SK-N-SH (cell line): ENCODE measurements at regions not wholly inside any gene's neighbourhood (a gene's known extent, or its start where the extent isn't known, plus 50 kb on each side); places are given as distances from the start of the nearest gene placed in this dataset.

ENCODE experiments used
- CTCF ChIA-PET: fragments of 300-600, 350-600 bp; formaldehyde crosslinking; extraction: SDS; loops from one replicate; lab custom pipeline; 2021; lab: Yijun Ruan, JAX
- POLR2A ChIA-PET: fragments of 350-600 bp; sonication (Branson Sonifier 250); formaldehyde crosslinking; extraction: SDS; loops from one replicate; lab custom pipeline; 2020; ENCODE audit warnings: antibody characterized with exemption, inconsistent platforms; lab: Yijun Ruan, JAX
- DNase-seq: peaks from one replicate; pipeline ENCODE4 v3.0.0; 2012
- H2AFZ ChIP-seq: fragments of 200-600 bp; sonication (generic); 2 replicates; pipeline ENCODE4 v1.8.1; 2016; ENCODE audit warnings: antibody characterized with exemption, mild to moderate bottlenecking, low read depth
- H3F3A ChIP-seq: fragments of 200-600 bp; sonication (generic); replicated peaks from 2 replicates; pipeline ENCODE3; 2016; ENCODE audit warnings: antibody characterized with exemption, mild to moderate bottlenecking; ENCODE audit not compliant: insufficient read depth
- H3K27ac ChIP-seq, 2 experiments: fragments of 200-500 bp in 1 of 2; fragments of 200-600 bp in 1 of 2; sonication (Bioruptor generic) in 1 of 2; sonication (generic), shearing (Covaris generic) in 1 of 2; 2 replicates each; pipeline versions ENCODE4 v1.5.1 to v1.6.1; 2014 to 2016; ENCODE audit warnings: low read depth in 2 of 2, inconsistent platforms in 1 of 2, low read length in 1 of 2, mild to moderate bottlenecking in 1 of 2, mixed read lengths in 1 of 2
- H3K27me3 ChIP-seq: fragments of 200-600 bp; sonication (generic), shearing (Covaris generic); 2 replicates; pipeline ENCODE4 v1.6.1; 2016; ENCODE audit warnings: mixed run types; ENCODE audit not compliant: insufficient read depth
- H3K36me3 ChIP-seq, 2 experiments: fragments of 200-500 bp in 1 of 2; fragments of 200-600 bp in 1 of 2; sonication (Bioruptor generic) in 1 of 2; sonication (generic) in 1 of 2; replicated peaks in 1 of 2; 2 replicates each; pipeline versions ENCODE3 to v1.5.1; 2014 to 2016; ENCODE audit warnings: low read length in 1 of 2, mild to moderate bottlenecking in 1 of 2; ENCODE audit not compliant: insufficient read depth in 2 of 2, control insufficient read depth in 1 of 2
- H3K4me1 ChIP-seq, 2 experiments: fragments of 200-500 bp in 1 of 2; fragments of 200-600 bp in 1 of 2; sonication (Bioruptor generic) in 1 of 2; sonication (generic), shearing (Covaris generic) in 1 of 2; 2 replicates each; pipeline versions ENCODE4 v1.5.1 to v1.6.1; 2014 to 2016; ENCODE audit warnings: low read depth in 1 of 2, low read length in 1 of 2, mixed run types in 1 of 2; ENCODE audit not compliant: insufficient read depth in 2 of 2, control insufficient read depth in 1 of 2
- H3K4me2 ChIP-seq: fragments of 200-600 bp; sonication (generic), shearing (Covaris generic); 2 replicates; pipeline ENCODE4 v1.6.1; 2017; ENCODE audit warnings: mixed run types
- H3K4me3 ChIP-seq, 2 experiments: fragments of 200-500 bp in 1 of 2; fragments of 200-600 bp in 1 of 2; sonication (Bioruptor generic) in 1 of 2; sonication (generic), shearing (Covaris generic) in 1 of 2; 2 replicates each; pipeline versions ENCODE4 v1.5.1 to v1.8.1; 2014 to 2016; ENCODE audit warnings: low read depth in 2 of 2, inconsistent platforms in 1 of 2, low read length in 1 of 2, mild to moderate bottlenecking in 1 of 2, mixed read lengths in 1 of 2, moderate library complexity in 1 of 2
- H3K79me2 ChIP-seq: fragments of 200-600 bp; sonication (generic); 2 replicates; pipeline ENCODE4 v1.8.1; 2017; ENCODE audit warnings: mild to moderate bottlenecking; ENCODE audit not compliant: insufficient read depth
- H3K9ac ChIP-seq: fragments of 200-600 bp; sonication (generic); 2 replicates; pipeline ENCODE4 v1.6.1; 2017; ENCODE audit warnings: mixed run types
- H3K9me2 ChIP-seq: fragments of 200-600 bp; sonication (generic); 2 replicates; pipeline ENCODE4 v1.6.1; 2017; ENCODE audit warnings: mixed run types
- H3K9me3 ChIP-seq: fragments of 200-600 bp; sonication (generic); 2 replicates; pipeline ENCODE4 v1.6.1; 2017; ENCODE audit warnings: mixed run types, mild to moderate bottlenecking, moderate library complexity
- H4K20me1 ChIP-seq: fragments of 200-600 bp; sonication (generic); 2 replicates; pipeline ENCODE4 v1.6.1; 2017; ENCODE audit warnings: mild to moderate bottlenecking, mixed run types; ENCODE audit not compliant: insufficient read depth
- ELF1 ChIP-seq: IDR thresholded peaks from 2 replicates; pipeline ENCODE4 v1.4.0; 2012
- FOSL2 ChIP-seq: IDR thresholded peaks from 2 replicates; pipeline ENCODE4 v1.4.0; 2012; ENCODE audit warnings: low read depth, mild to moderate bottlenecking, moderate library complexity, borderline replicate concordance
- FOXJ3 ChIP-seq: sonication (generic); formaldehyde crosslinking; IDR thresholded peaks from 2 replicates; pipeline ENCODE4 v1.5.1; 2020; ENCODE audit warnings: mild to moderate bottlenecking, missing genetic modification reagents
- GATA2 ChIP-seq: sonication (generic); formaldehyde crosslinking; IDR thresholded peaks from 2 replicates; pipeline ENCODE4 v1.5.0; 2020; ENCODE audit warnings: mild to moderate bottlenecking, missing genetic modification reagents
- JUND ChIP-seq: IDR thresholded peaks from 2 replicates; pipeline ENCODE4 v1.4.0; 2012
- NFIC ChIP-seq: IDR thresholded peaks from 2 replicates; pipeline ENCODE4 v1.4.0; 2012; ENCODE audit warnings: borderline replicate concordance
- NRF1 ChIP-seq: IDR thresholded peaks from 2 replicates; pipeline ENCODE4 v1.6.1; 2012; ENCODE audit warnings: low read depth, mild to moderate bottlenecking, low read length
- RCOR1 ChIP-seq: fragments of 150-350 bp; IDR thresholded peaks from 2 replicates; pipeline ENCODE4 v1.6.1; 2017; ENCODE audit warnings: antibody characterized with exemption, low read length
- RXRA ChIP-seq: IDR thresholded peaks from 2 replicates; pipeline ENCODE4 v1.4.0; 2012; ENCODE audit warnings: low read depth, mild to moderate bottlenecking, borderline replicate concordance
- TEAD4 ChIP-seq: IDR thresholded peaks from 2 replicates; pipeline ENCODE4 v1.4.0; 2012; ENCODE audit warnings: mild to moderate bottlenecking, borderline replicate concordance; ENCODE audit not compliant: insufficient read depth
- YY1 ChIP-seq: IDR thresholded peaks from 2 replicates; pipeline ENCODE4 v1.4.0; 2012; ENCODE audit warnings: low read depth, mild to moderate bottlenecking
- WGBS: methylation state at CpG from one replicate; pipeline ENCODE4 v1.1.6; 2017; ENCODE audit warnings: low lambda C conversion rate; 5-methylcytosine and 5-hydroxymethylcytosine counted together
- TF ChIP-seq, protein P1 (sequence below): IDR thresholded peaks from 2 replicates; pipeline ENCODE4 v1.4.0; 2012; ENCODE audit warnings: low read depth, borderline replicate concordance
- TF ChIP-seq, protein P2 (sequence below): IDR thresholded peaks from 2 replicates; pipeline ENCODE4 v1.6.1; 2012; ENCODE audit warnings: mild to moderate bottlenecking, low read depth, low read length, moderate library complexity

DNA sequence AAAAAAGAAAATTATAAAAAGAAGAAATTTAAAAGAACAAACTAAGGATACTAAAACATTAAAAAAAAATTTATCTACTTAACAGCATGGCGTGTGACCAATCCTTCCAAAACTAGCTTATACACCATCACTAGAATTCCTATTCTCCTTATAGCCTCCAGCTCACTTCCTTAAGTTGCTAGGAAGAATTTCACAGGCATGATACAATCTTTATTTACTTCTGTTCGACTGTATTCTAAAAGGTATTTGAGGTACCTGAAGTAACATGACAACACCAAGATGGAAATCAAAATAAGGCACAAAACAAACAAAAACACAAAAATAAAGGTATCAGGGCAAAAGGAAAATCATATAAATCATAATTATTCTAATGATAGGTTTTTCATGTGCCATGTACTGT, 360.7 kb downstream of the FIGN start (continued):
- no peak for TF ChIP-seq FOSL2

- no peaks in the 10 kb centered on the region for H3K9me2 ChIP-seq
- no peaks in the 10 kb centered on the region; a peak in 1 of 4 replicates for H3K4me1 ChIP-seq
- H3K27ac ChIP-seq = no peak overlapping the region
- H2AFZ ChIP-seq = no peak overlapping the region
- no peaks in the 10 kb centered on the region for H3F3A ChIP-seq
- DNase-seq = no peak
- H3K4me2 ChIP-seq = no peak overlapping the region
- no peaks in the 10 kb centered on the region for H3K27me3 ChIP-seq
- no peaks in the 10 kb centered on the region for H3K9me3 ChIP-seq
- TF ChIP-seq YY1 = no peak
- no peak for TF ChIP-seq RCOR1
- TF ChIP-seq GATA2 (CRISPR knock-in tag) = no peak
- TF ChIP-seq, protein P1, sequence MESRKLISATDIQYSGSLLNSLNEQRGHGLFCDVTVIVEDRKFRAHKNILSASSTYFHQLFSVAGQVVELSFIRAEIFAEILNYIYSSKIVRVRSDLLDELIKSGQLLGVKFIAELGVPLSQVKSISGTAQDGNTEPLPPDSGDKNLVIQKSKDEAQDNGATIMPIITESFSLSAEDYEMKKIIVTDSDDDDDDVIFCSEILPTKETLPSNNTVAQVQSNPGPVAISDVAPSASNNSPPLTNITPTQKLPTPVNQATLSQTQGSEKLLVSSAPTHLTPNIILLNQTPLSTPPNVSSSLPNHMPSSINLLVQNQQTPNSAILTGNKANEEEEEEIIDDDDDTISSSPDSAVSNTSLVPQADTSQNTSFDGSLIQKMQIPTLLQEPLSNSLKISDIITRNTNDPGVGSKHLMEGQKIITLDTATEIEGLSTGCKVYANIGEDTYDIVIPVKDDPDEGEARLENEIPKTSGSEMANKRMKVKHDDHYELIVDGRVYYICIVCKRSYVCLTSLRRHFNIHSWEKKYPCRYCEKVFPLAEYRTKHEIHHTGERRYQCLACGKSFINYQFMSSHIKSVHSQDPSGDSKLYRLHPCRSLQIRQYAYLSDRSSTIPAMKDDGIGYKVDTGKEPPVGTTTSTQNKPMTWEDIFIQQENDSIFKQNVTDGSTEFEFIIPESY = no peak
- TF ChIP-seq NFIC = no peak
- no peak for TF ChIP-seq FOXJ3 (CRISPR knock-in tag)
- no peak for TF ChIP-seq TEAD4
- no peak for TF ChIP-seq NRF1
- TF ChIP-seq, protein P2, sequence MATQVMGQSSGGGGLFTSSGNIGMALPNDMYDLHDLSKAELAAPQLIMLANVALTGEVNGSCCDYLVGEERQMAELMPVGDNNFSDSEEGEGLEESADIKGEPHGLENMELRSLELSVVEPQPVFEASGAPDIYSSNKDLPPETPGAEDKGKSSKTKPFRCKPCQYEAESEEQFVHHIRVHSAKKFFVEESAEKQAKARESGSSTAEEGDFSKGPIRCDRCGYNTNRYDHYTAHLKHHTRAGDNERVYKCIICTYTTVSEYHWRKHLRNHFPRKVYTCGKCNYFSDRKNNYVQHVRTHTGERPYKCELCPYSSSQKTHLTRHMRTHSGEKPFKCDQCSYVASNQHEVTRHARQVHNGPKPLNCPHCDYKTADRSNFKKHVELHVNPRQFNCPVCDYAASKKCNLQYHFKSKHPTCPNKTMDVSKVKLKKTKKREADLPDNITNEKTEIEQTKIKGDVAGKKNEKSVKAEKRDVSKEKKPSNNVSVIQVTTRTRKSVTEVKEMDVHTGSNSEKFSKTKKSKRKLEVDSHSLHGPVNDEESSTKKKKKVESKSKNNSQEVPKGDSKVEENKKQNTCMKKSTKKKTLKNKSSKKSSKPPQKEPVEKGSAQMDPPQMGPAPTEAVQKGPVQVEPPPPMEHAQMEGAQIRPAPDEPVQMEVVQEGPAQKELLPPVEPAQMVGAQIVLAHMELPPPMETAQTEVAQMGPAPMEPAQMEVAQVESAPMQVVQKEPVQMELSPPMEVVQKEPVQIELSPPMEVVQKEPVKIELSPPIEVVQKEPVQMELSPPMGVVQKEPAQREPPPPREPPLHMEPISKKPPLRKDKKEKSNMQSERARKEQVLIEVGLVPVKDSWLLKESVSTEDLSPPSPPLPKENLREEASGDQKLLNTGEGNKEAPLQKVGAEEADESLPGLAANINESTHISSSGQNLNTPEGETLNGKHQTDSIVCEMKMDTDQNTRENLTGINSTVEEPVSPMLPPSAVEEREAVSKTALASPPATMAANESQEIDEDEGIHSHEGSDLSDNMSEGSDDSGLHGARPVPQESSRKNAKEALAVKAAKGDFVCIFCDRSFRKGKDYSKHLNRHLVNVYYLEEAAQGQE = no peak
- no peak for TF ChIP-seq JUND
- TF ChIP-seq RXRA = no peak
- no peak for TF ChIP-seq ELF1
- H3K36me3 ChIP-seq = no peaks in the 10 kb centered on the region
- no peaks in the 10 kb centered on the region for H3K79me2 ChIP-seq
- POLR2A ChIA-PET = no interaction called here
- no peak overlapping the region for H3K4me3 ChIP-seq
- WGBS = 86% methylated on average over 3 of the region's 3 CpGs
- H4K20me1 ChIP-seq = no peaks in the 10 kb centered on the region
- H3K9ac ChIP-seq = no peak overlapping the region
- CTCF ChIA-PET = no interaction called here
Measured at GRCh38 chr2:163374282-163374681, 361.5 kb downstream of the FIGN start.
